Cardiac septum (tissue), 1 donor: ENCODE measurements at regions not wholly inside any gene's neighbourhood (a gene's known extent, or its start where the extent isn't known, plus 50 kb on each side); places are given as distances from the start of the nearest gene placed in this dataset.

ENCODE experiments used
- DNase-seq: peaks from one replicate; pipeline ENCODE4 v3.0.0-alpha.2; 2020; ENCODE audit warnings: low spot score
- intact Hi-C: fragments of 100-400 bp; cut with DNase I; formaldehyde crosslinking; loops from one replicate; pipeline ENCODE4 v1.14.0; 2022
- donor health status: DM: no; HTN: no; CAD: no.

DNA sequence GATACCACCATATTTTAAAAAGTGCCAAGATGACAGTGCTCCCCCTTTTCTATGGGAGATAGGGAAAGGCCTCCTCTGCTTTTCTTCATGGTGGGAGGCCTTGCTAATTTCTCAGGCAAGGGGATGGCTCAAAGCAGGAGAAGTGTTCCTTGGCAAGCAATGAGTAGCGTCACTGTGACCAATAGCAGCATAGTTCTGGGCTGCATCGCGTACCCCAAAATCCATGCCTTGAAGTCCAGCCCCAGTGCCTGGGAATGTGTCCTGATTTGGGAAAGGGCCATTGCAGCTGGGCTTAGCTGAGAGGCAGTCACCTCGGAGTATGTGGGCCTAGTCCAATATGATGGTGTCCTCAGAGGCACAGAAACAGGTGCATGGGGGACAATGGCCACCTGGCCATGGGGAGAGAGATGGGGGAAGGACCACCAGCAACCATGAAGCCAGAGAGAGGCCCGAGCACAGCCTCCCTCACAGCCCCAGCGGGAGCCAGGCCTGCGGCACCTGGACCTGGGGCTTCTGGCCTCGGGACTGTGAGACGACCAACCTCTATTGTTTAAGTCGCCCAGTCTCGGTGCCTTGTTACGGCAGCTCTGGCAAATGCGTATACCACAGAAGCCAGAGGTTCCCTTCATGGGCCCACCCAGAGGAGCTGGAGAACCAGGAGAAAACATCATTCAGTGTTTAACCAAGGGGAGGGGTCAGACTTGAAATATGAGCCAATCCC lies 153.1 kb upstream of the RPS6KA2 start:
- no peak for DNase-seq

DNA sequence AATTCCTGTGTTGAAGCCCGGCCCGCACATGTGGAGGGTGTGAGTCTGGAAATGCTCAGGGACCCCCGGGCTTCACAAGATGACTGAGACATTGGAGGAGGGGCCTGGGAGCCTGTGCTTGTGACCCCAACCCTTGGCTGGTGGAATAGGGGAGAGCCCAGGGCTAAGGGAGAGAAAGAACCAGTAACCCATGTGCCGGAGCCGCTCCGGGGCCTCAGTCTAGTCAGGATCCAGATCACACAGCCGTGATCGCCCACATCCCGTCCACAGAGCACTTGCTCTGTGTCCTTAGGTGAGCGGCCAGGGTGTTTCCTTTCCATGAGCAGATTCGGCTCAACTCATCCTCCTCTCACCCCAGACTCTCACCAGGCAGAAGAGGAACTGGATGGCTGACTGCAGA lies 152.3 kb upstream of the RPS6KA2 start:
- no peak for DNase-seq
- intact Hi-C loops = no loop called here

More for the DNA sequence above, 153.1 kb upstream of the RPS6KA2 start:
- intact Hi-C loops = loop anchor here (10.0 kb wide), 2 partner anchors 215 to 365 kb away; partner anchors contain the start of gene CEP43

DNA sequence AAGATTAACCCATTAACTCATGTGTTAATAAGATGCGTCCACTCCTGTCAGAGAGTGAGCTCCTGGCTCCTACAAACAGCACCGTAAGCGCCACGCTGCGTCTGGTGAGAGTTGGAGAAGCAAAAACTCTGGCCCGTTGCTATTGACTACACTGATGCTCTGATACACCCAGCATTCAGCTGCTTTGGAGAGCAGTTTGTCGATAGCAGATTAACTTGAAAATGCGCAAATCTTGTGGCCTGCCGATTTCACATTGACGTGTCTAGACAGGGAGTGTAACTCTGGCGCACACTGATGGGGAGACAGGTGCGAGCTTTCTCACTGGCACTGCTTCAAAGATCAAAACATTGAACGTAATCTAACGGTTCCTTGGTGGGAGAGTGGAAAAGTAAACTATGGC lies 151.7 kb upstream of the RPS6KA2 start:
- DNase-seq = no peak
- intact Hi-C loops = no loop called here

DNA sequence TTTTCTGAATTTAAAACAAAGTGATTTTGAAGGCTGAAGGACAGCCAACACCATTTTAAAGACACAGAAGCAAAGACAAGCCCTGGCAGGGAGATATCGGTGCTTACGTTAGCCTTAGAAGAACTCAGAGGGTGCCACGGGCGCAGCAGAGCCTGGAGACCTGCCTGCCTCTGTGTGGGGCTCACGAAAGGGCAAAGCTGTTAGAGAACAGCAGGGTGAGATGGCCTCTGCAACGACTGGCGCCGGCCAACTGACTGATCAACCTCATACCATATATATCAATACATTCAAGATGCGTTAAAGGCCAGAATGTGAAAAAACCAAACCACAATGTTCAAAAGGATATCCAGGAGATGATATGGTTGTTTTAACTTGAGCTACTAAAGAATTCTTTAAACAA lies 151.0 kb upstream of the RPS6KA2 start:
- no peak for DNase-seq
- intact Hi-C loops = no loop called here

DNA sequence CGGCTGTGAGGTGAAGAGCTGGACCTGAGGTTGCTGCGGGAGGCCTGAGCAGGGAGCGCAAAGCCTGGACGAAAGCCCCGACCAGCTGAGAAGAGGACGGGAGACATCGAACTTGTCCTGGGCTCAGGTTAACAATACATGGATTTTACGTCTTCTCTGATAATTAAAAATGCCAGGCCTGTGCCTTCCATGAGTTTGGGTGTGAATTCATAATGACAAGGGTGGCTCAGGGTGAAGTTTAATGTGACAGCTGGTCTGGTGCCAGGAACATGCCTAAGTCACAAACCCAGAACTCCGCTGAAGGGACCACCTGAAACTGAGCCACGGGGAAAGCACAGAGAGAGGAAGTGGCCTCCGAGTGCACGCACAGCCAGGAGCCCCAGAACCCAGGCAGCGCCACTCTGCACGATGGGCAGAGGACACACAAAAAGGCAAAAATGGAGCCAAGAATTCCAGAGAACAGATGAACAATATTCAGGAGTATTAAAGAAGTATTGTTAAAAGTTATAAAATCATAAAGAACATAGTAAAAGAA lies 150.1 kb upstream of the RPS6KA2 start:
- no peak for DNase-seq
- intact Hi-C loops = no loop called here

DNA sequence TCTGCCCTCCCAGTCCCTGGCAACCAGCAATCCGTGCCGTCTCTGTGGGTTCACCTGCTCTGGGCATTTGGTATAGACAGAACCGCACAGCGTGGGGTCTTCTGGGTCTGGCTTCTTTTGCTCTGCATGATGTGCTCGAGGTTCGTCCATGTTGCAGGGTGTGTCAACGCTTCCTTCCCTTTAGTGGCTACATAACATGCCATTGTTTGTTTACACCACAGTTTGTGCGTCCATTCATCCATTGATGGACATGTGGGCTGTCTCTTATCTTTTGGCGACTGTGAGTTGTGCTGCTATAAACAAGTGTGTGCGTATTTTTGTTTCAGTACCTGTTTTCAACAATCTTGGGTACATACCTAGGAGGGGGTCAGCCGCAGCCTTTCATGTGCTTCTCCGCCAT lies 149.5 kb upstream of the RPS6KA2 start:
- intact Hi-C loops = no loop called here
- no peak for DNase-seq

DNA sequence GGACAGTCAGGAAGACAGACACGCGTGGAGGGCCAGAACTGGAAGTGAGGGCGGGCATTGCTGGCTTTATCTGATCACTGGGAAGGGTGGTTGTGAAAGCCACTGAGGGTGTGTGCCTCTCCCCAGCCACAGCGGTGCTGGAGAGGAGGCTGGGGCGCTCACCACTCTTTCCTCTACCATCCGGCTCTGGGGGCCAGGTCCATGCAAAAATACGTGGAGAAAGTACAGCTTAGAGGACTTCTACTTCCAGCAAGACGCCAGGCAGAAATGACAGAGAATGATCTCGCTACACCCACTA lies 148.8 kb upstream of the RPS6KA2 start:
- DNase-seq = no peak
- intact Hi-C loops = no loop called here

DNA sequence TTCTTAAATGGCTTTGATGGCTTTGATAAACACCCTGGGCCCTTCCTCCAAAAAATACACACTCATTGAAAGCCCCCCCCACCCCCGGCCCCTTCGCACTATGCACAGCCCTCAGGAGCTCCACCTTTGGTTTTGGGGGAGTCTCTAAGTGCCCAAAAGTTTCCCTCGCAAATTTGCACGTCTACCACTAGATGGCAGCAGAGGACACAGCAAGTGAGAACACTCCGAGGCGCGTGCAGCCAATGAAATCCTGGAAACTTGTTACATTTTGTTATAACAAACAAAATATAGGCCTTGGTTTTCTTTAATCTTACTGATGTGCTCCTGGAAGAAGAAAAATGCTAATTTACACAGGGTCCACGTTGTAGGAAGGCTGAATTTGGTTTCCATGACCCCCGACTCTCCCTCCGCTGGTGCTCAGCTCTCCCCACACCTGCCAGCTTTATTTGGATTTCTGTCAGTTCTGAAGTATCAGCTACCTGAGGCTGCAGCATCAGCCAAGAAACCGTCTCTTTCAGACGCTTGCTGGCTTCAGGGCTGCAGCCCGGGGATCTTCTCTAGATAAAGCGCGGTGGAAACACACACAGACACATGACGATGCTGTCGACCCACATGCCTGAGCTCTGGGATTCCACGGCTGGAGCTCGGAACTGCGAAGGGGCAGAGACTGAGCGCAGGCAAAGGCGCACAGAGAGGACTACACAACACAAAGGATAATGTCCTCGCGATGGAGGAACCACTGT lies 148.3 kb upstream of the RPS6KA2 start:
- intact Hi-C loops = no loop called here
- no peak for DNase-seq

DNA sequence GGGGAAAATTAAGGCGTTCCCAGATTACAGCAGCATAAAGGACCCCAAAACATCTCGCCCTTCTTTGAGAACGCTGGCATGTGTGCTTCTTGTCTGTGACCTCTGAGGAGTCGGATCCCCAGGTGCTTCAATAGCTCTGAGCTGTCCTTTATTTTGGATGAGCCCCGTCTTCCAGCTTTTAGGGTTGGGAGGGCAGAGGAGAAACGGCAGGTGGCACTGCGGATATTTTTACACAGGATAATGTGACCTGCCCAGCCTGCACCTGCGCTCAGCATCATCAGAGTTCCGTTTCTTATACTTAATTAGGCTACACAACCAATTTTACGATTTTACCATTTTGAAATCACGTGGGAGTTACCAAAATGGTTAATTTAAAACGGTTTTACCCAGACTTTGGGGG lies 147.7 kb upstream of the RPS6KA2 start:
- intact Hi-C loops = no loop called here

DNA sequence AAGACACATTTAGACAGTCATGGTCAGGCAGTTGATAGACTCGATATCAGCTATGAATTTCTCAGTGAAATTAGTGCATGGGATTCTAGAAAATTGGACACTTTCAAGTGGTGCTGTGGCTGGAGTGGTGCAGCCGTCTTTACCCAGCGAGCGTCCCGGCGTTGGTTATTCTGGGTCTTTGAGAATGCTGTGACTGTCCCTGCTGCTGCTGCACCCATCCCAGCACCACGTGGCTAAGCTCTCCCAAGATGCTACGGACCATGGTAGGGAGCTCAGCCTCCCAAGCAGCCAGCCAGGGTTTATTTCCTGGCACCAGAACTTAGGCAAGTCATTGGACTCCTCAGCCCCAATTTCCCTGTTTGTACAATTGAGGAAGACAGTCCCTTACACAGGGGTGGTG lies 147.2 kb upstream of the RPS6KA2 start:
- intact Hi-C loops = no loop called here
- DNase-seq = no peak

More for the DNA sequence above, 147.7 kb upstream of the RPS6KA2 start:
- no peak for DNase-seq

DNA sequence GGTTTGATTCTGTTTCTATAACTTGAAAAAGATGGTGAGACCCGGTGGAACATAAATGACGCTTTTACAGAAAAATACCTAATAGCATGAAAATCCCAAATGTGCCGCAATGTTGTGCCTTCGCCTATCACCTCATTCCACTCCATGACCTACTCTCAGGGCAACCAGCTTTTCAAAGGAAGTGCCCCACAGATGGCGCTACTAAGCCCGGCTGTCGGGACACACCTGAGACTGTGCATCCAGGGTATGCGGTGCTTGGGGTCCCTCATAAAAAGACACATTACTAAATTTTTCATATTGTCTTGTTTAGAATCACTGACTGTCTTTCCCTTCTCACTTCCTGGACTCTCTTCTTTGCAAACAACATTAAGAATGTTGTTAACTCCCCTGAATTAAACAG lies 145.5 kb upstream of the RPS6KA2 start:
- intact Hi-C loops = no loop called here
- DNase-seq = no peak

DNA sequence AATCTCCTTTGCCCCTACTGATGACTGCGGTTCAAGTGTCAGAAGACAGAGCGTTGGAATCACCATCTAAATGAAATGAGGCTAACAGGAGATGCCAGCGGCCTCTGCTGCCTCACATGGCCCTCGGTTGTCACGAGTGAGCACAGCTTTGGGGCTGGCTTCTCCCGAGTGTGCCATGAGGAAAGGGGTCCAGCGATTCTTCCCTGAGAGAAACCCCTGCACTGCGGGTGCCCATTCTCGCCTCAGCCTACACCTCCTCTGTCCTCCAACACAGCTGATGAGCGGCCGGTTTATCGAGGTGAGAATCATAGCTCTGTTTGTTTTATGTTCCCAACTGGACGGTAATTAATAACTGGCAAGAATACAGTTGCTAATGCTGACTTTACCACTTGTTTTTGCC lies 144.7 kb upstream of the RPS6KA2 start:
- DNase-seq = no peak
- intact Hi-C loops = no loop called here

DNA sequence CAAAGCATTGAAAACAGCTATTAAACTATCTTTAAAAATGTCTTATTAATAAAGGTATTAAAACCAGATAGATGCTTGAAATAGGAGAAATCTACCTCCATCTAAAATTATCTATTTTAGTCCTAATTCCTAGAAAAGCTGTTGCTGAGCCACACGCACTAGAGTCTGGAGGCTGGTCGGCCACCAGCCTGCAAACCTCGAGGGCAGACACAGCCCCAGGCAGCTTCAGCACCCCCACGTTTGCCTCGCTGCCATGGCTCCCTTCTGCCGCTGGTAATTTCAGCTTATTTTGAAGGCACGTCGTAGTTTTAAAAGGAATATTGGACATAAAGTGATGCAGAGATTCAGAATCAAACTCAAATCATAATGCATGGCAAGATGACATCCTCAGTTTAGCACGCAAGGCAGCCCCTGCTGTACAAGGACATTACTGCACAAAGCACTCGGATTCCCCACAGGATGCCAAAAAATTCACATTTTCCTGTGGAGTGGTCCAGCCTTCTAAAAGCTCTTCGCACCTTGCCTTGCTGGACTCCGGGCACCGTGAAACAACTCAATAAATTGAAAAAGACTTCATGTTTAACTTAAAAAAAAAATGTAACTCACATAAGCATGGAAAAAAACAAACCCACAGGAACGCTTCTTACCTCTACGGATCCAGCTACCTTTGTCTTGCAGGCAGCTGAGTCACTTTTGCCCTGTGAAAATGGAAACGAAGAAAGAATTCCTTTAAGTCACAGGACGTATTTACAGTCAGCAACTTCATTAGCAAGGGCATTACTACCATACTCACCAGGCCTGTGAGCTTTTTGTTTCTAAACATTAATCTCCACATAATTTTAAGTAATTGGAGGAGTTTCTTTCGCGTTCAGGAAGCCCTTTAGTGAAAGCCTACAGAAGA lies 143.4 kb upstream of the RPS6KA2 start:
- DNase-seq = peak; percentile 44
- intact Hi-C loops = no loop called here

DNA sequence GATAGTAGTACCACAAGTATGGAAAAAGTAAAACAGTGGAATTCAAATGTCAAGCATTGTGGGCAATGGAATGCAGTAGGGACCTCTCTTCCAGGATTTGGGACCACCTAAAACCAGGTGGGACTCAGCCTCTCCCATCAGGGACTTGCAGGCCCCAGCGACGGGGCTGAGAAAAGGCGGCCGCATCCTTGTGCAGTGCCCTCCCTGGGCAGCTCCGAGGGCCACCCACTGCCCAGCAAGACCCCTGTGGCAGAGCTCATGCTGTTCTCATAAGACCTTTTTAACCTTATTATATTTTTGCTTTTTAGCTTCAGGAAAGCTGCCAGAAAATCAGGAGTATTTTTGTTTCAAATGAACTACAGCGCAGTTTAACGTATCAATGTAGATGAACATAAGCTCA lies 142.6 kb upstream of the RPS6KA2 start:
- intact Hi-C loops = no loop called here
- DNase-seq = peak; percentile 62

DNA sequence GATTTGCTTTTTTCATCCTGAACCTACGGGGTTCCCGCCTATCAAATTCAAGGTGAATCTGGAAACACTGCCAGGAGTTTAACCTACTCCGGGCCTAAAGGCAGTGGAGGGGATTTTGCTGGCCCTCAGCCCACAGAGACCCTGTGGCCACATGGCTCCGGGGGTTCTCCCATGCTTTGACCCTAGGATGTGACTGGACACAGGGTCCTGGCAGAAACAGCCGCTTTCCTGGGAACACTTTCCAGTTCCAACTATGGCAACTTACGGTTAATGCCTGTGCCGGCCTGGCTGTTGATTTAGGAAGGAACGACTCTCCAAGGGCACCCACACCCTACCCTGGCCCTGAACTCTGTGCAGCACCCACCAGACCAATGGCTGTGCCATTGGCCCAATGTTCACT lies 141.7 kb upstream of the RPS6KA2 start:
- intact Hi-C loops = no loop called here
- peak; percentile 51 for DNase-seq

DNA sequence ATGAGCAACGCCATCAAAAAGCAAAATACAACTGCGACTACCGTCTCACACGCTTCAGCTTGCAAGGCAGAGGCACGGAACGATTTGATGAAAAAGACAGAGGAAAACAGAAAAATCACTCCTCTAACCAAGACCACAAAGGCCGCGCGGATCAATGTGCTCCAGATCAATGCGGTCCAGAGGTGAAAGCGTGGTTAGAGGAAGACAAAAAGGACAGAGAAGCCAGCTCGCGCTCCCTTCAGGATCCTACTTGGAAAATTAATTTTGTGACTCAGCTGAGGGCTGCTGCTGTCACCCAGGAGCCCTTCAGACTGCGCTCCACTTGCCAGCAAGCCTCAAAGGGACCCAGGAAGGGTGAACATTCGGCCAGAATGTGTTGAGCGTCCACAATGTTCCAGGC lies 140.2 kb upstream of the RPS6KA2 start:
- intact Hi-C loops = no loop called here
- DNase-seq = peak; percentile 31

DNA sequence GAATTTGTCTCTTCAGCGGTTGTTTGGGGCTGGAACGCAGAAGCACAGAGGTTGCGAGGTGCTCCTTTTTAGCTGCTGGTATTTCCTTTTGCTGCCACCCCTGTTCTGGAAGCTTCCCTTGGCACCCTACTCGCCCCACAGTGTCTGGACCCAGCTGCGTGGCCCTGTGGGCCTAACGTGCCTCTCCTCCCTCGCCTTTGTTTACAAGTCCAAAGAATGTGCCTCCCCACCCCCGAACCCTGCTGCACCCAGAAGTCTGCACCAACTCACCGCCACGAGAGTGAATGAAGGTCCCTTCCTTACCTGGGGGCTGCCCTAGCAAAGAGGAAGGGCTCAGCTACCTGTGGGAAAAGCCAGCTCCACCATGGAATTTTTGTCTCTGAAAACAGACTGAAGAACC lies 139.7 kb upstream of the RPS6KA2 start:
- peak; percentile 41 for DNase-seq
- intact Hi-C loops = no loop called here

DNA sequence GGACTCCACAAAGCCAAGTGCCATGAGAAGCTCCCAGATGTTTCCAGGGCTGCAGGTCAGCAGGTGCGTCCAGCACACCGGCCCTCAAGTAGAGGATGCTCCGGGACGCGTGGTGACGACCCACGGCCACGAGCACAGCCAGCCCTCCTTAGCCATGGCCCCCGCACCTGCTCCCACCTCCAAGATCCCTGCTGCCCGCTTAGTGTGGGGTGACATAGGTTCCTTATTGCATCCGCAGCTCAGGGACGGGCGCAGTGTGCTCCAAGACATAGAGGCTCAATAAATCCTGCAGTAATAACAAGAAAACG lies 138.1 kb upstream of the RPS6KA2 start:
- intact Hi-C loops = no loop called here
- DNase-seq = peak; percentile 19

DNA sequence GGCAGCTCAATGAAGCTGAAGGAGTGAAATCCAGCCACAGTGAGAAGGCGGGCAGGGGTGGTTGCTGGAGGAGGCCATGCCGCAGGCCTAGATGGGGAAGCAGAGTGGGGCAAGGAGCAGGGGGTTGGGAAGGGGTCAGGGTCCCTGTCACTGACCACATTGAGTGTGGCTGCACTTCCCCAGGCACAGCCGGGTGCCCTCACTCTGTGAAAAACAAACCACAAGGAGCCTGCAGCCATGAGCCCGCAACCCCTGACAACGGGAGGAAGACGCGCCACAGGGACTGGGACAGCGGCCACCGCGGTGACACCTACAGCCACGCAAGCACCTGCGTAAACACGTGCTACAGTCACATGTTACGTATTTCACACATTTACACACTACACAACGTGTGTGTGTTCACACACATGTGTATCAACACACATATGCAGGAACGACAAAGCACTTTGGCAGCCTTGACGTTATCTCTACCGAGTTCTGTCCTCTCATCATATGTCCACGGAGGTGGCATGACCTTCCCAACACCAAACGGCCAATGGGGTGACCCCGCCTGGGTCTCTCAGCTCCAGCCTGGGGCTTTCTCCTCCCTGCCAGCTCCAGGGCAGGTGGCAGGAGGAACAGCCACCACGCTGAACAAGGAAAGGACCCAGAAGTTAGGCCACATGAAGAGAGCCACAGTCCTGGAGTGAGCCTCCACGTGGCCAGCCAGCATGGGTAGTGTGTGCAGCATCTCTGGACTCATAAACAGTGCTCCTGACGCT lies 137.6 kb upstream of the RPS6KA2 start:
- peak; percentile 43 for DNase-seq
- intact Hi-C loops = no loop called here
